Stimulated activated CD4-positive, alpha-beta T cell treated with anti-CD3 and anti-CD28 coated beads, Interleukin-12 subunit alpha, Interleukin-12 subunit beta, amount 100 ng/mL, for 48 hours (primary cell): ENCODE measurements at regions not wholly inside any gene's neighbourhood (a gene's known extent, or its start where the extent isn't known, plus 50 kb on each side); places are given as distances from the start of the nearest gene placed in this dataset.
"Not testable (repeated sequence)": the region's sequence is repeated elsewhere in the genome, so short reads cannot be mapped to it uniquely, and the experiment has no call there.

ENCODE experiments used
- DNase-seq, 3 donors: peaks; one replicate each; pipeline ENCODE4 v3.0.0-alpha.2; 2020; ENCODE audit warnings: low read depth in 2 of 3, low spot score in 1 of 3

DNA sequence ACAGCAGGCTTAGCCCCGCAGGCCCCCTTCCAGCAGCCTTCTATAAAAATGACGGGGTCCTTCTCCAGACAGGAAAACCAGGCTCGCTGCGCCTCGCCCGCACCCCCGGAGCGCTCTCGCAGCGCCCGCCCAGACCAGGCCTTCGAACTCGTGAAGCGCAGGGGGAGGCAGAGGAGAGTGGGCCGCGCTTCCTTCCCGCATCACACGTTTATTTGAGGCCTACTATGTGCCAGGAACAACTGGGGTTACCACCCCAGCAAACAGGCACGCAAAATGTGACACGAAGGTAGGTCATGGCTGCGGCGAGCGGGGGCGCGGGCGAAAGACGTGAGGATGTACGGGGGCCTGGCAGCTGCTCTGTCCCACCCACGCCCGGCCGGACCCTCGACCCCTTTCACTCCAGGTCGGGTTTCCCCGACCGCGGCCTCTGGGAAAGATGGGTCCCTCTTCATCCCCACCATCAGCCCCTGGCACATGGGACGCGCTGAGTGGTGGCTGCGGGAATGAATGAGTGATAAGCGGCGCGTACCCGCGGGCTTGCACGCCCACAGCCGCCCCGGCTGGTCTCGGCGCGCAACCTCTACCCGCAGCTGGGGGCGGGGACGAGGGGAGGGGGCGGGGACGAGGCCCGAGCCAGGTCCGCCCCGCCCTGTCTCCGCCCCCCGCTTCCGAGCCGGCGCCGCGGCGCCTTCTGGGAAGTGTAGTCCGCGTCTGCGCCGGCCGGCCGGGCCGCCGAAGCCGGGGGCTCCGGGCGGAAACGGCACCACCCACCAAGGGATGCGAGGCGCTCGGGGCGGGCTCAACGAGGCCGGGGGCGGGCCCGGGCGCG is 59.1 kb downstream of the ZNF467 start:
- DNase-seq = peak; percentile 86 to 93 (median 88)

DNA sequence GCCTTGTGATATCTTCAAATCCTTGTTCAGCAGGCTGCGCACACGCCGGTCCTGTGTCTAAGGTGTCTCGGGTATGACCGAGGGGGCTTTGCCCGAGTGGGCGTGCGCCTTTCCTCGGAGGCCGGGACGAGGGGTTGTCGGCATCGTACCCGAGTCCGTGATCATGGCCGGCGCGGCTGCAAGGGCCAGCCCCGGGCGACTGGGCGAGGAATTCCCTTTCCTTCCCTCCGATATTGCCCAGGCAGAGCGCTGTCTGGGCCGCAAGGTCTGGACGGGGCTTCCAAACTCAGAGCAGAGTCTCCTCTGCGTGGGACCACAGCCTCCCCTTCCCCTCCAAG is 59.7 kb downstream of the ZNF467 start:
- DNase-seq = no peak

DNA sequence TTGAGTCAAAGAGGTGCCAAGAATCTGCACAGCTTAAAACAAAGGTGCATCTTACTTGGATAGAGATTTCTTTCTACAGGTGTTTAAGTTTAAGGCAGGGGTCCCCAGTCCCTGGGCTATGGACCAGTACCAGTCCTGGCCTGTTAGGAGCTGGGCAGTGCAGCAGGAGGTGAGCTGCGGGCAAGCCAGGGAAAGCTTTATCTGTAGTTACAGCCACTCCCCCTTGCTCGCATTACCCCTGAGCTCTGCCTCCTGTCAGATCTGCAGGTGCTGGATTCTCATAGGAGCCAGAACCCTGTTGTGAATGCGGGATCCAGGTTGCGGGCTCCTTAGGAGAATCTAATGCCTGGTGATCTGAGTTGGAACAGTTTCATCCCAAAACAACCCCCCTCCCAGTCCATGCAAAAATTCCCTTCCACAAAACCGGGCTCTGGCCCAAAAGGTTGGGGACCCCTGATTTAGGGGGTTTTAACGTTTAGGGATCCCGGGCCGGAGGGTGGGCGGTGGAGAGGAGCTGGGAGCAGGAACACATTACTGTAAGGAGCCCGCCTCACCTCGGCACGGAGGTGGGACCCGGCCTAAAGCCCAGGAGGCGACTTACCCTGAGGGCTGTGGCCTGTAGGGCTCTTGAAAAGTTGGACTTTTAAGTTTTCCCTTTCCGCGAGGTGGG is 60.2 kb downstream of the ZNF467 start:
- DNase-seq = no peak

DNA sequence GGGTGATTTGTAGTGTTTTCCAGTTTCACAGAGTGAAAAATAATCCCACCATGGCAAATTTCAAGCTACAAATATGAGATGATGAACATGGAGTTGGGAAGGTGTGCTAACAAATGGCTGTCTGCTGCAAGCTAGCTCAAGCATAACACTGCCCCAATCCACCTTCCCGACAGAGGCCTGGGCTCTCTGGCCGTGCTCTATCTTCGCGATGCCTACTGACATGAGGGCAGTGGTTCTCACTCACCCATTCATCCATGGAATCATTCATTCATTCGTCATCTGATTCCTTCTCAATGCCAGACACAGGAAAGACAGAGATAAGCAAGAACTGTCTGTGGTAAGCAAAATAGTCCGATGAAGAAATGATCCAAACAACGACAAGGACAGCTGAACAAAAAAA is 65.4 kb downstream of the ZNF467 start:
- no peak for DNase-seq

DNA sequence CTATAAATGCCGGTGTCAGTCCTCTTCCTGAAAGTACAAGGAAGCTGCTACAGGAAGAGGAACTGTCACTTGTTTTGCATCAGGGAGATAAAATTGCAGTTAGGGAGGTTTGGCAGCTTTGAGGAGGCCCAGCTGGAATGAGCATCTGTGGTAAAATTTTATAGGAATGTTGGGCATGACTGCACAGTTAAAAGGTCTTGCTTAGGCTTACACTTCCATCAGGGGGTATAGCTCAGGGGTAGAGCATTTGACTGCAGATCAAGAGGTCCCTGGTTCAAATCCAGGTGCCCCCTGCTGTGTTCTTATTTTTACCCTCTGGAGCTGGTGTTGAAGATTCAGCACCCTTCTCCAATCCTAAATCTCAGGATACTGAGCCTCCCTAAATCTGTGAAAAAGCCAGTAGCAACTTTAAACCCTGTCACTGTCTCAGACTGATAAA is 65.9 kb downstream of the ZNF467 start:
- no peak for DNase-seq

DNA sequence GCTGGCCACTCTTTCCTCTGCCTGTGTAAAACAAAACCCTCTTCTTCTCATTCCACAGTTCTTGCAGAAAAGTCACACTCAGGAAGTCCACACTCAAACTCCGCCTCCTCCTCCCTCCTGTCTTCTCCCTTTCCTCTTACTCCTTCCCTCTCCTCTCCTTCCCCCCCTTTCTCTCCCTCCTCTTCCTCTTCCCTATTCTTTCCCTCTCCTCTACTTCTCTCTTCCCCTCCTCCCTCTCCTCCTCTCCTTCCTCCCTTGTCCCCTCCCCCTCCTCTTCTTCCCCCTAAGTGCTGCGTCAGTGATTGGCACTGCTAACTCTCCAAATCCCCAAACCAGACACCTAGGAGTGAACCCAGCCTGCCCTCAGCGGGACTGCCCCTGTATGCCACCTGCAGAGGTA is 67.0 kb downstream of the ZNF467 start:
- no peak for DNase-seq

DNA sequence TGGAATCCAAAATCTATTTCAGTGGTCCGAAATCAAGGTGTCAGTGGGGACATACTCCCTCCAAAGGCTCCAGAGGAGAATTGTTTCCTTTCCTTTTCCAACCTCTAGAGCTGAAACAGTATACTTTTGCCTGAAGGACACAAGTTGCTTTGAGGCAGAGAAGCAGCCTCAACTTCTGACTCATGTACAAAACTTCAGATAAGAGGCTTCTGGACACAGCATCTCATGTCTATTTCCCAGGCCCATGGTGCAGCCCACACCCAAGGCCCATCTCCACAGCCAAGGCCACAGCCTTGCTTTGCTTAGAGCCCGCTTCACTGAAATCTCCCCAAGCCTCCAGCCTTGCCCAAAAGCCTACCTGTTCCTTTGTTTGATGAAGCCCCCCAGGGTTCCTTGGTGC is 68.9 kb downstream of the ZNF467 start:
- DNase-seq = no peak

DNA sequence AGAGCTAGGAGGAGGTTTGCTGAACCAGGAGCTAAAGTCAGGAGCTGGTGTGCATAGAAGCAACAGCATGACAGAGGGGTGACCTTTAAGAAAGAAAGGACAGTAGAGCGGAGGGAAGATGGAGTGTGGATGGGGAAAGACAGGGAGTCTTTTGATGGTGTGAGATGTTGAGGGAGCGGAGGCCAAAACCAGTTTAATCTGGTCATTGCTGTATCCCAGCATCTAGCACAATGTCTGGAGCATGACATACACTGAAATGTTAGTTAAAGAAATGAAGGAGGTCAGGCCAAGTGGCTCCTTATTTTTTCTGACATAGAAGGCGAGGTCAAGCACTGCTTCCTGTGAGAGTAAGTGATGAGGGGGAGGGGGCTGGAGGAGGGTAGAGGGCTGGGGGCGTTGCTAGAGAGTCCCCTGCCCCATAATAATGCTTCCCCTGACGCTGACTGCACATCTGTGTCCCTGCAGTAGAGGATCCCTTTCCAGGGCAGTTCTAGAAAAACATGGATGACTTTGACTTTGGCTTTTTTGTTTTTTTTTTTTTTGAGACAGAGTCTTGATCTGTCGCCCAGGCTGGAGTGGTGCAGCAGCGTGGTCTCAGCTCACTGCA is 70.2 kb downstream of the ZNF467 start:
- no peak for DNase-seq

DNA sequence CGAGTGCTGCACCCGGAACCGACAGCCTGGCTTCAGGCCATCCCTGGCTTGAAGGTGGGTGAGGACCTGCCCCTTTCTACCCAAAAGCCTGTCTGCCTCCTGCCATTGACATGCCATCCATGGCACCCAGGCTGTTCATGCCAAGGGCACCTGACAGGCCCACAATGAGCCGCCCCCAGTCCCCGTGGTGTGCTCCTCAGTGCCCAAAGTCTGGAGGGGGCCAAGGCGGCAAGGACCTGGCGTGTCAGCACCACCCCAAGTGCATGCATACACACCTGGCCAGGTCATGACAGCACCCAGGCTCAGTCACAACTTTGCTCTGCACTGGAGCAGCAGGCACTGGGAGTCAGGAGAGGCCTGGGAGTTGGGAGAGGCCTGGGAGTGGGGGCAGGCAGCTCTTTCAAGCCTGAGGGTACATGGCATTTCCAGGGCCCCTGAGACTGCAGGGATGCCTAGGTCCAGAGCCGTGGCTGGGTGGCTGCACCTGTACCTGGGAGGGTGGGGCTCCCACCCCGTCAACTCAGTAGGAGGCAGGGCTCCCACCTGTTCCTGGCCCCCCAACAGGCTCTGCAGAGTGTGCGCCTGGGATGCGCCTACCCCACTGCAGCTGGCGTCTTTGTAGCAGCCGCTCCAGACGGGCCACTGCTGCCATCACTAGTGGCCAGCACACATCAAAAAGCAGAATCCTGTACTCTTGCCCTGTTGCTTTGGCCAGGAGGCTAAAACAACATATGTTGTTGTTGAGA is 71.7 kb downstream of the ZNF467 start:
- DNase-seq = no peak

DNA sequence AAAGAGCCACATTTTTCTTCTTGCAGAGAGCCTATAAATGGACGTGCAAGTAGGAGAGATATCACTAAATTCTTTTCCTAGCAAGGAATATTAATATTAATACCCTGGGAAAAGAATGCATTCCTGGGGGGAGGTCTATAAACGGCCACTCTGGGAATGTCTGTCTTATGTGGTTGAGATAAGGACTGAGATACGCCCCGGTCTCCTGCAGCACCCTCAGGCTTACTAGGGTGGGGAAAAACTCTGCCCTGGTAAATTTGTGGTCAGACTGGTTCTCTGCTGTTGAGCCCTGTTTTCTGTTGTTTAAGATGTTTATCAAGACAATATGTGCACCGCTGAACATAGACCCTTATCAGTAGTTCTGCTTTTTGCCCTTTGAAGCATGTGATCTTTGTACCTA is 75.6 kb downstream of the ZNF467 start:
- not testable (repeated sequence) for DNase-seq

DNA sequence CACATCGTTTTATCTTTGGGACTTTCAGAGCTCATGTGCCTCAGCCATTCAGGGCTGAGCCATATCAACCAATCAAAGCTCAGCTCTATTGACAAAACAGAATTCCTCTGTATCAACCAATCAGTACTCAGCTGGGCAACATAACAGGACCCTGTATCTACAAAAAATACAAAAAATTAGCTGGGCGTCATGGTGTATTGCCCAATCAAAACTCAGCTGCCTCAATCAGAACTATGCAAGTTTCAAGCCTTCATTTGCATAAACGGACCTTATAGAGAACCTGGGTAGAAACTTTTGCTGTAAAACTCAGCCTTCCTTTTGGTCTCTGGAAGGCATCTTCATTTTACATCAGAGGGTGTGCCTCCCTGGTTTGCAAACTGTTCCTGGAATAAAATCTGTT is 77.1 kb downstream of the ZNF467 start:
- DNase-seq = no peak

DNA sequence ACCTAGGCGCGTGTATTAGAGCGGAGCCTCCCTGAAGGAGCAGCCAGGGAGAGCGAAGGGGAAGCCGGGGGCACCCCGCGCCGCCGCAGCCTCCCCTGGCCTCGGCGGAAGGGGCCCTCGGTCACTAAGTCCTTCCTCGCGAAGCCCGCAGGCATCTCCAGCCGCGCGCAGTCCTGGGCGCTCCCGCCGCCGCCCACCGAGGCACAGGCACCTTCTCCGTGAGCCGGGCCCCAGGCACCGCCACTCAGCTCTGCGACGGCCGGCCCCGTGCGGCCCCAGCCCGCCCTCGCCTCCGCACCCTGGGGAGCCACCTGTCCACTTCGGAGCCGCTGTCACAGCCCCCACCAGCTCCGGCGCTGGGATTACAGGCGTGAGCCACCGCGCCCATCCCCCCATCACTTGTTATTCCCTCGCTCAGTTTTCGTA is 80.8 kb downstream of the ZNF467 start:
- no peak for DNase-seq

DNA sequence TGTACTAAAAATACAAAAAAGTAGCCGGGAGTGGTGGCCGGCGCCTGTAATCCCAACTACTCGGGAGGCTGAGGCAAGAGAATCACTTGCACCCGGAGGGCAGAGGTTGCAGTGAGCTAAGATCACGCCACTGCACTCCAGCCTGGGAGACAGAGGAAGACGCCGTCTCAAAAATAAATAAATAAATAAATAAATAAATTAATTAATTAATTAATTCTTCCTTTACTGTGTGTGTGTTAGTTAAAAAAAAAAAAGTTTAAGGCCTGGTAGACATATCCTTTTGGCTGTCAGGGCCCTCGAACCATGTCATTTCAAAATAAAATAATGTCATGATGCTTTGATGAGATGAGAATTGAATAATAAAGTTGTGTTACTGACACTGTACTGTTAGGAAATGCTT is 81.3 kb downstream of the ZNF467 start:
- no peak for DNase-seq

DNA sequence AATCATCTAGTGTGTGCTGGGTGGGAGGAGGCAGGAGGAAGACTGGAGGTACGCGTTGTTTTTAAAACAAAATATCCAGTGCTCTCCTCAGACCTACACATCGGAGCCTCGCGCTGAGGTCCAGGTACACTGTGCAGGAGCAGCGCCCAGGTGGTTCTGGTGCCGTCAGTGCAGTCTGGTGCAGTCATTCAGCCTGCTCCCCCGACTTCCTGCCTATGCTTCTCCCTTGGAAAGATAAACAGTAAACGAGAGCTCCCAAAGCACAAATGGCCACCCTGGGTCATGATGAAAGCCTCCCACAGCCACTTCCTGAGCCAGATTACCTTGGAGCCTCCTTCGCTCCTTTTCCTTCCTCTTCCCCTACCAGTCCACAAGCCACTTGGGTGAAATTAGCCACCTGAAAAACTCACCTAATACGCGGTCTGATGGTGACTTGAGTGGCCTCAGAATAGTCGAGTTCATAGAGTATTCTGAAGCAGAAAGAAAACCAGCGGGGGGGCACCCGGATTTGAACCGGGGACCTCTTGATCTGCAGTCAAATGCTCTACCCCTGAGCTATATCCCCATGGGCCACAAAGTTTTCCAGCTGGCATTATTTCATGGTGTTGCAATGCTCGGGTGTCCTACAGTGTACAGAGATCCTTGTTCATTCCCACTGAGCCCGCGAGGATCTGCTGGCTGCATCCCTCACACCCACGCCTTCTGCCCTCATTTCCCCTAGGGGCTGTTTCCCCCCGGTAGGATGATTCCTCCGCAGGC is 82.5 kb downstream of the ZNF467 start:
- no peak for DNase-seq

DNA sequence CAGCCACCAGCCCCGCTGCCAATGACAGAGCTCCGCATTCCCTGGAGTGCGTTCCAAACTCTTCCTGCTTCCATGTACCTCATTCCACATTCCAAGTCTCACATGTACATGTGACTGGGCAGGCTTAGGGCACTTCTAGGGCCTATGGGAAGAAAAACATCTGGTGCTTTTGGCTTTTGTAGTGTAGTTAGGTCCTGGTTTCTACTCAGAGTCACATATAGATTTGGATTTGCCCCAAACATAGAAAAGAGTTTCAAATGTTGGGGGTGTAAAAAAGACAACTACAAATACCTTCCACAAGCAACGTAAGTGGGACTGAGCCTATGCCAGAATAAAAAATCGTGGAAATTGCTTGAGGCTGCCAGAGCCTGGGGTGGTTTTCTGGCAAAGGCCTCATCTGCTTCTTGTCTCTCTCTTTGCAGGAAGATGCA is 84.1 kb downstream of the ZNF467 start:
- no peak for DNase-seq

DNA sequence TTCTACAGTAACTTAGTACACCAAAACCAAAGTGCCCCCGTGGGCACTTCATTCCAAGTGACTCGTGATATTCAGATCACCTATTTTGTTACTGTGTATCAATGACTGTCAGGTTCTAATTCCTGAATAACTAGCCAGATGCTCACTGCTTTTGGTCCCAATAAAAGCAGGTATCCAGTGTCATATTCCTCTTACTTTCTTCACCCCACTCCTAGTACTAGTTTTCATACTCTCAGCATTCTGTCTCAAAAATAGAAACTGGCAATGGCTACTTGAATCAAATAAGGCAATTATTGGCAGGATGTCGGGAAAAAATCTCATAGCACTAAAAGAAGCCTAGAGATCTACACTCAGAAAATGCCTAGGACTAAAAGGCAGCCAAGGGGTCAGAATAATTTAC is 84.6 kb downstream of the ZNF467 start:
- no peak for DNase-seq

DNA sequence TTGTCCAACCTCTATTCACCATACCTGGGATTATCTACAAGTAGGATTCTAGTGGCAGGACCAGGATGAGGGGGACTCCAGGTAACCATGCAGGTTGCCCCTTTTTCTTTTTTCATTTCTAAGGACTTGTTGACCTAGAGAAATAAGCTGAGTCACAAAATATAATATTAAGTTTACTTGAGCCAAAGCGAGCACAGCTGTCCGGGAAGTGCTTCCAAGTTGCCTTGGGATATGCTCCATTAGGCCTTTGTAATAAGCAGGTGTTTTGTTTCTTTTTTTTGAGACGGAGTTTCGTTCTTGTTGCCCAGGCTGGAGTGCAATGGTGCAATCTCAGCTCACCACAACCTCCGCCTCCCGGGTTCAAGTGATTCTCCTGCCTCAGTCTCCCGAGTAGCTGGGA is 85.6 kb downstream of the ZNF467 start:
- not testable (repeated sequence) for DNase-seq

DNA sequence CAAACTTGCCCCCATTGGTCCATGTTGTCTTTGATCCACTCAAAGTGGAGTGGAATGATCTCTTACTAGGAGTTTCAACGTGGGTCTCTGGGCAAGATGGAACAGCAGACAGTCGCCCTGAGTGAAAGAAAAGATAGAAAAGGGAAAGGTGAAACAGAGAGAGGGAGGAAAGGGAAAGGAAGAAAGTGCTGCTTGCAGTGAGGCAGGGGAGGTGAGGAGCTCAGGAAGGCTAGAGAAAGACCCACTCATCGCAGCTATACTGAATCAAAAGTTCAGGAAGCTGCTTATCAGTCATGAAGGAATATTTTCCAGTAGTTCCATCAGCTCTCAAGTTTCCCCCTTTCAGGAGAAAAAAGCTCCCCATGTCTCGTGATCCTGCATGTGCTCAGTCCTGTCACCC is 86.9 kb downstream of the ZNF467 start:
- DNase-seq = no peak

DNA sequence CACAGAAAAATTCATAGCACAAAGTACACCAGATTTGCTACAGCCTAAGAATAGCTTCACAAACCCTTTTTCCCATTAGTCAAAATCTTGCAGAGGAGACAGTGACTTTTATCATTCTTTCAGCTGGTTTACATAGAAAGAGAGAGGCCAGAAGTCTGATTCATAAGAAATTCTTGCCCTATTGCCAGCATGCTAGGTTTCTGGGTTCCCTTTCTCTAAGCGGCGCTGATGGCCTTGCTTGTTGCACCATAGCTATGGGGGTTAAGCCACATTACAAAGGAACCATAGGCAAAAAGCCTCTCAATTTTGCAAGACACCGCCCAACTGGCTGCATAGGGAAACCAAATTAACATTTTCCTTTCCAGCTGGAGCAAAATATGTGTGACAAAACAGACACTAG is 87.4 kb downstream of the ZNF467 start:
- no peak for DNase-seq

DNA sequence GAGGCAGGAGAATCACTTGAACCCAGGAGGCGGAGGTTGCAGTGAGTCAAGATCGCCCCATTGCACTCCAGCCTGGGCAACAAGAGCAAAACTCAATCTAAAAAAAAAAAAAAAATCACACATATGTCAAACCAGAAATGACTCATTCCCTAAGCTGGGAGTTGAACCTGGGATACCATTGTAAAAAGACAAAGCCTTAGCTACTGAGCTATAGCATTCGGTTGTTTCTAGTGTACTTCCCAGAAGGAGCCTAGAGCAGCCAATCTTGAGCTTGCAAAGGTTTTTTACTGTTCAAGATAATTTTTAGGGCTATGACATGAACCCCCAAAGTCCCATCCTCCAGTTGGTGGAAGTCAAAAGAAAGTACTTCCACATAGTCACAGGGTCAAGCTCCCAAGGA is 87.9 kb downstream of the ZNF467 start:
- no peak for DNase-seq

DNA sequence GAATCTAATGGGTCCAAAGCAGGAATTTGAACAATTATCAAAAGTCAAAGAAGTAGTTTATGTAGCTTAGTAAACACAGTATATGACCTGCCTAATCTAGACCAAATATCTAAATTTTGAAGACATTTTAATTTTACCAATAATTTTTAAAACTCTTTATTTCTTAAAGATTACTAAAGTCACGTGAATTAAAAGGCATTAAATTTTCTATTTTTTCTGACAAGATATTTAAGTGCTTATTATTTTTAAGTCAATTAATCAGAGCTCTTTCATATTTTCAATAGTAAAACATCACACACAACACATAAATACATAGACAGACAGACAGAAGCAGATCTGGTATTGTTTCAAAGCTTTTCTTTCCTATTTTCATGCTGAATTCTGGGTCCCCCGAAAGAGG is 89.5 kb downstream of the ZNF467 start:
- DNase-seq = no peak
